Erythroblast (primary cell): ENCODE measurements at regions not wholly inside any gene's neighbourhood (a gene's known extent, or its start where the extent isn't known, plus 50 kb on each side); places are given as distances from the start of the nearest gene placed in this dataset.

Experiments
- DNase-seq, 2 experiments: peaks; one replicate each; lab custom pipeline; 2025; lab: John Stamatoyannopoulos, UW
- GATA1 ChIP-seq: IDR thresholded peaks from 2 replicates; pipeline ENCODE4 v1.6.1; 2011; ENCODE audit warnings: low read depth, mild to moderate bottlenecking, control low read depth, low read length, moderate library complexity
- POLR2A ChIP-seq: IDR thresholded peaks from 2 replicates; pipeline ENCODE4 v1.6.1; 2011; ENCODE audit warnings: mild to moderate bottlenecking, low read length

DNA sequence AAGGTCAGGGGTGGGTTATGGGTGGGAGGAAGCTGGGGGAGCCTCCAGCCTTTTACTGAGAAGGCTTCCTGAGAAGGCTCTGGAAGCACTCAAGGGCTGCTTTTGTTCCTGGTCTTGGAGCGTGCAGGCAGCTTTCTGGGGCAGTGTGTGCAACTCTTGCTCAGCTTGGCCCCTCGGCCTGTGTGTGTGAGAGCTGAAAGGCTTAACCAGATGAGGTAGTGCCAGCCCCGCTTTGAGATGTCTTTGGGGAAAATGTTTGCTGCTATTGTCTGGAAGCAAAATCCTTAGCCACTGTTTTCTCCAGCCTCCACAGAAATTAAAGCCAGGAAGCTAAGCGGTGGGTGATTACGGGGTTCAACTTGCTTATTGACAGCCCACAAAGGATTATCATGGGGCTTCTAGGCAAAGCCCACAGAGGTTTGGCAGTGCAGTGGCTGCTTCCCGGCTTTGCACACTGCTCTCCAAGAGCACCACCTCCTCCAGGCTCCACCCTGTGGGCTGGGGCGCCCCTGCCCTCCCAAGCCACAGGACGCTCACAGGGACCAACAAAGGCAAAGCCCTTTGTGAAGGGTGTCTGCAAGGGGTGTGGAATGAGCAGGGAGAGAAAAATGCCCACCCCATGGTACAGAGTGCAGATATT lies 121.7 kb upstream of the TLE3 start:
- DNase-seq: no peak
- no peak for TF ChIP-seq POLR2A
- no peak for TF ChIP-seq GATA1

GRCh38 chr15:70217226-70218160 lies 119.8 kb upstream of the TLE3 start:
- DNase-seq: no peak
- TF ChIP-seq POLR2A (no peak), GATA1 (no peak)

- no peak for DNase-seq
- TF ChIP-seq GATA1: no peak
- no peak for TF ChIP-seq POLR2A
Measured at GRCh38 chr15:70215951-70216350, 118.2 kb upstream of the TLE3 start.

DNA sequence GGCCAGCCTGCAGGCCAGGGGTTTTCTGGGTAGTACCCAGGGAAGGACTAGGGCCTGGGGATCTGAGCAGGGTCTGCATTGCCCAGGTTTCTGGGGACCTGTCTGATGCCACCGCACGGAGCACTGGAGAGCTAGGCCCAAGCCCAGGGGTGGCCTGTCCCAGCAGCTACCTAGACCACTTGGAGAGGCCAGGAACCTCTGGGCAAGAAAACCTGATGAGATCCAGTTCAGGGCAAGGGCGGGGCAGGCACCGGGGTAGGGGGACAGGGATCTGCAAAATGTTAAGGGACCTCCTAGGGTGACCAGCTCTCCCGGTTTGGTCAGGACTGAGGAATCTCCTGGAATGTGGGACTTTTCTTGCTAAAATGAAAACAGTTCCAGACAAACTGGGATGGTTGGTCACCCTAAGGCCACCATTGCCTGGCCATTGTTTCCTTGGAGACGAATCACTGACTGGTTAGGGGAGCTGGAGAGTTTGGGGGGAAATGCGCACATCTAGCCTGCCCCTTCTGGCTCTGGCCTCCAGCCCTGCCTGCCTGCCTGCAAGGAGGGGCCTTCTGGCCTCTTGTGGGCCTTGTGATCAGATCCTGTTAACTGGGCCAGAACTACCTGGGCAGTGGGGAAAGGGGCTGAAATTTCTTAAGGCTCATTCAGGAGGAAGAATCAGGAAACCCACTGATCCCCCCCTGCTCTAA lies 117.4 kb upstream of the TLE3 start:
- no peak for TF ChIP-seq GATA1
- no peak for TF ChIP-seq POLR2A
- DNase-seq: no peak

- DNase-seq: no peak
- TF ChIP-seq POLR2A (no peak), GATA1 (no peak)
Measured at GRCh38 chr15:70214276-70214675, 116.6 kb upstream of the TLE3 start.

- TF ChIP-seq POLR2A: no peak
- TF ChIP-seq GATA1: no peak
- DNase-seq: no peak
Measured at GRCh38 chr15:70213794-70214193, 116.1 kb upstream of the TLE3 start.

DNA sequence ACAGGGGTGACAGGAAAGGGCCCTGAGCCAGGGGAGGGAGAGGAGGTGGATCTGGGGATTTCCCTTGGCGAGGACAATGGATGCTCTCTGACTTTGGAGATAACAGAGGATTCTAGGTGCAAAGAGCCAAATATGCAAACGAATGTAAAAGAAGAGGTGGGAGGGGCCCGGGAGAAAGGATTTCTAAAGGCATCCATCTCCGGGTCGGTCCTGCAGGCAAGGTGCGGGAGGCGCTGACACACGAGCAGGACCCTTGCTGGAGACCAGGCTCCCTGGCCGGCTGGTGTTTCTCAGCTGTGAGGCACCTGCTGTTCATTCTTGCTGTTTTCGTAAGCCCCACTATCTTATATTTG lies 115.2 kb upstream of the TLE3 start:
- DNase-seq: no peak
- TF ChIP-seq POLR2A: no peak
- TF ChIP-seq GATA1: no peak

DNA sequence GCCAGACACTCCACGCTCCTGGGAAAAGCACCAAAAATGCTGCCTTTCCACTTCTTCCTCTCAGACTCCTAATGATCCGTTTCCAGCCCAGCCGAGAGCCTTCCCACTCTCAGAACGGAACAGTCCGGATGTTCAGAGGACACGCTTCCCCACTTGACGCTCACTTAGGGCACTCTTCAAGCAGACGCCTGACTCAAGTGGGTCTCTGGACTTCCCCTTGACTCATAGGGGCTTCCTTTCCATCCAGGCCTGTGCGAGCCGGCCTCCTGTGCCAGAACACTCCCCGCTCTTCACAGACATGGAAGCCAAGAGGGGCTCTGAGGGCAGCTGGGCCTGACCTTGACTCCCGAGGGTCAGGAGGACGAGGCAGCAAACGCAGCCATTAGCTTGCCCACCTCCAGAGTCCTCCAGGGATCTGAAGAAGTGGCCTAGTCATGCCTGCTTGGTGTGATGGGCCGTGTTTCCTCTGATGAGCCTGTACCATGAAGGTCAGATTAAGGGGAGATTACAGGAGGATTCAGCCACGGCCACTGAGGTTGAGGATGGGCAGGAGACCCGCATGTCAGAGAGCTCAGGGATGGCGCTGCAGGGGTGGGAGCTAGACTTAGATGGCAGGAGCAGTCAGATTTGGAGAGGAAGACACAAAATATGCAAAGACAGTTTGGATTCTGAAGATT lies 114.7 kb upstream of the TLE3 start:
- DNase-seq: no peak
- TF ChIP-seq POLR2A (no peak), GATA1 (no peak)

GRCh38 chr15:70210528-70210927 lies 112.8 kb upstream of the TLE3 start:
- TF ChIP-seq GATA1: no peak
- no peak for TF ChIP-seq POLR2A
- no peak for DNase-seq

- no peak for DNase-seq
- no peak for TF ChIP-seq POLR2A
- TF ChIP-seq GATA1: no peak
Measured at GRCh38 chr15:70210076-70210475, 112.4 kb upstream of the TLE3 start.

DNA sequence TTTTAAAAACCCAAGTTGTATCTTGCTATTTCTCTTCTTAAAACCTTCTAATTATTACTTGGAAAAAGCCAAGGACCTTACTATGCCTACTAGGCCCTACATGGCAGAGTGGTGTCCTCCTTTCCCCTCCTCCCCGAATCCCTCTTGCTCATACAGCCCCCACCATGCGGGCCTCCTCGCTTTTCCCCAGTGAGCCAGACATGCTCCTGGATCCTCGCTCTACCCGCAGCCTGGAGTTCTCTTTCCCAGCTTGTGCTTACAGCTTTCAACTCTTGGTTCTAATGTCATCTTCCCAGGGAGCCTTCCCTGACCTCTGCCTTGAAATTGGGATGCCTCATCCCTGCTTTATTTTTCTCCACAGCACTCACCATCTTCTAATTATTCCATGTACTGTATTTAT lies 111.8 kb upstream of the TLE3 start:
- no peak for DNase-seq
- TF ChIP-seq GATA1 (no peak), POLR2A (no peak)

DNA sequence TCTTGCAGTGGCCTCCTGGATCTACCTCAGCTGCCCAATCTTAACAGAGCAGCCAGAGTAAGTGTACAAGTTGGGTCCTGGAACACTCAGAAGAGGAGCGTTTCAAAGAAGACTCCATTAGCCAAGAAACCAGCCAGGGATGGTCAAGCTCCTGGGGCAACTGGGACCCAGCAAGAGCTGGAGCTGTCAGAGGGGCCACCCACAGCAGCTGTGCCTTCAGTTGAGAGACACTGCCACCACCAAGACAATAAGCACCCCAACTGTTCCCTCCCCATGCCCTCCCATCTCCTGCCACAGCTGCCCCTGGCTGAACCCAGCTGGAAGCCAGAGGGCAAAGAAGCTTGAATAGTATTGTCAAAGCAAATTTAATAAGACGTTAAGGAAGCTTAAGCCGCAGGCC lies 110.6 kb upstream of the TLE3 start:
- no peak for DNase-seq
- TF ChIP-seq POLR2A: no peak
- no peak for TF ChIP-seq GATA1

GRCh38 chr15:70206668-70207067 lies 109.0 kb upstream of the TLE3 start:
- DNase-seq: no peak
- TF ChIP-seq GATA1: no peak
- TF ChIP-seq POLR2A: no peak
